GM12878 (cell line): ENCODE measurements at regions not wholly inside any gene's neighbourhood (a gene's known extent, or its start where the extent isn't known, plus 50 kb on each side); places are given as distances from the start of the nearest gene placed in this dataset.

Experiments used
- ATAC-seq: fragments of 200-7000 bp; cut with Tn5 transposase; 3 replicates; pipeline ENCODE4 v1.9.1; 2020; ENCODE audit warnings: mild to moderate bottlenecking, moderate library complexity
- BruUV-seq: library from RNA; stranded (reverse); fragments of 400-500 nt; replicated peaks from 2 replicates; lab custom pipeline; 2021; lab: Mats Ljungman, UMichigan
- CTCF ChIA-PET: fragments of 300-600 bp; sonication (Branson Sonifier 250); formaldehyde crosslinking; extraction: SDS; loops from one replicate; lab custom pipeline; 2021; ENCODE audit warnings: inconsistent platforms; lab: Yijun Ruan, JAX
- POLR2A ChIA-PET: fragments of 350-600 bp; formaldehyde crosslinking; extraction: SDS; loops from one replicate; lab custom pipeline; 2021; ENCODE audit warnings: inconsistent platforms; lab: Charles Lee
- RAD21 ChIA-PET: fragments of 300-600 bp; sonication (Branson Sonifier 250); formaldehyde crosslinking; loops from one replicate; lab custom pipeline; 2023; ENCODE audit warnings: antibody characterized with exemption; ENCODE audit not compliant: unreplicated experiment; lab: Charles Lee
- SMC1A ChIA-PET: fragments of 300-600 bp; sonication (Branson Sonifier 250); formaldehyde crosslinking; loops from one replicate; lab custom pipeline; 2023; ENCODE audit not compliant: unreplicated experiment, uncharacterized antibody; lab: Charles Lee
- DNase-seq: peaks from one replicate; pipeline ENCODE4 v3.0.0-alpha.2; 2011; ENCODE audit warnings: low read depth, low spot score
- FAIRE-seq: peaks from 3 replicates; lab custom pipeline; 2011; peaks lifted over from hg19 to GRCh38; lab: Jason Lieb, UNC
- H2AFZ ChIP-seq: 2 replicates; pipeline ENCODE4 v1.6.0; 2011; ENCODE audit warnings: low read depth, low read length, control low read depth; ENCODE audit not compliant: control insufficient read depth
- H3K27ac ChIP-seq: 2 replicates; pipeline ENCODE4 v1.5.1; 2011; ENCODE audit warnings: control low read depth; ENCODE audit not compliant: control insufficient read depth, insufficient read depth
- H3K27me3 ChIP-seq, 2 experiments: replicated peaks in 1 of 2; 2 replicates each; pipeline versions ENCODE4 v1.6.0 to v1.6.1; 2011; ENCODE audit warnings: low read length in 1 of 2; ENCODE audit not compliant: control insufficient read depth in 2 of 2, insufficient read depth in 2 of 2
- H3K36me3 ChIP-seq, 2 experiments: 2 replicates each; pipeline ENCODE4 v1.5.1; 2011; ENCODE audit warnings: low read length in 1 of 2; ENCODE audit not compliant: control insufficient read depth in 2 of 2, insufficient read depth in 2 of 2
- H3K4me1 ChIP-seq: 2 replicates; pipeline ENCODE4 v1.6.1; 2011; ENCODE audit warnings: mild to moderate bottlenecking, low read length, moderate library complexity, mixed read lengths; ENCODE audit not compliant: control insufficient read depth, insufficient read depth
- H3K4me2 ChIP-seq: 2 replicates; pipeline ENCODE4 v1.6.0; 2011; ENCODE audit warnings: control low read depth; ENCODE audit not compliant: control insufficient read depth, insufficient read depth
- H3K4me3 ChIP-seq: fragments of 200-600 bp; sonication (generic); 2 replicates; pipeline ENCODE4 v1.5.1; 2016
- H3K79me2 ChIP-seq: 2 replicates; pipeline ENCODE4 v1.6.0; 2011; ENCODE audit warnings: low read length; ENCODE audit not compliant: control insufficient read depth, insufficient read depth
- H3K9ac ChIP-seq: 2 replicates; pipeline ENCODE4 v1.8.0; 2011; ENCODE audit warnings: low read length, control low read depth, mixed read lengths; ENCODE audit not compliant: control insufficient read depth, insufficient read depth
- H3K9me3 ChIP-seq: replicated peaks from 3 replicates; pipeline ENCODE4 v1.5.1; 2011; ENCODE audit warnings: mild to moderate bottlenecking, low read length; ENCODE audit not compliant: control insufficient read depth, insufficient read depth
- H4K20me1 ChIP-seq: 2 replicates; pipeline ENCODE4 v1.6.0; 2011; ENCODE audit not compliant: control insufficient read depth, insufficient read depth
- HDAC6 ChIP-seq: fragments of 200-600 bp; sonication (generic); IDR thresholded peaks from one replicate; pipeline ENCODE4 v1.8.0; 2017; ENCODE audit warnings: antibody characterized with exemption; ENCODE audit not compliant: unreplicated experiment
- JUND ChIP-seq: IDR thresholded peaks from 2 replicates; pipeline ENCODE4 v1.6.1; 2012; ENCODE audit warnings: low read depth, mild to moderate bottlenecking, low read length, improper control_type of control experiment, moderate library complexity
- MXI1 ChIP-seq: fragments of 150-350 bp; IDR thresholded peaks from 2 replicates; pipeline ENCODE4 v1.6.1; 2011; ENCODE audit warnings: low read depth, mild to moderate bottlenecking, inconsistent platforms, low read length, improper control_type of control experiment
- MYC ChIP-seq: IDR thresholded peaks from 2 replicates; pipeline ENCODE4 v1.6.1; 2011; ENCODE audit warnings: mild to moderate bottlenecking, low read length, moderate library complexity, inconsistent platforms; ENCODE audit not compliant: insufficient read depth, insufficient replicate concordance, insufficient read length, severe bottlenecking
- NFYB ChIP-seq: IDR thresholded peaks from 2 replicates; pipeline ENCODE4 v1.6.1; 2011; ENCODE audit warnings: low read depth, mild to moderate bottlenecking, low read length, improper control_type of control experiment, moderate library complexity; ENCODE audit not compliant: insufficient read depth
- PAX8 ChIP-seq: fragments of 450-650 bp; IDR thresholded peaks from 2 replicates; pipeline ENCODE4 v1.6.1; 2017; ENCODE audit warnings: mild to moderate bottlenecking, moderate library complexity
- POLR2AphosphoS2 ChIP-seq: IDR thresholded peaks from 2 replicates; pipeline ENCODE4 v1.6.1; 2011; ENCODE audit warnings: low read depth, mild to moderate bottlenecking, low read length, improper control_type of control experiment, moderate library complexity
- RAD21 ChIP-seq: IDR thresholded peaks from 2 replicates; pipeline ENCODE4 v1.6.1; 2011; ENCODE audit warnings: mild to moderate bottlenecking, low read depth, low read length, moderate library complexity; ENCODE audit not compliant: insufficient read depth
- RELA ChIP-seq: fragments of 450-650 bp; IDR thresholded peaks from 2 replicates; pipeline ENCODE4 v1.8.0; 2014; ENCODE audit warnings: borderline replicate concordance; ENCODE audit not compliant: partially characterized antibody
- TCF7 ChIP-seq: IDR thresholded peaks from 2 replicates; pipeline ENCODE4 v1.6.1; 2014; ENCODE audit warnings: antibody characterized with exemption, borderline replicate concordance
- WGBS: methylation state at CpG from one replicate; pipeline ENCODE4 v1.1.6; 2016; ENCODE audit warnings: low lambda C conversion rate; ENCODE audit not compliant: insufficient replicate concordance, insufficient coverage; ENCODE audit errors: missing lambda C conversion rate; 5-methylcytosine and 5-hydroxymethylcytosine counted together
- in situ Hi-C: fragments of 300-500 bp; cut with MboI; formaldehyde crosslinking; loops from 9 replicates; pipeline ENCODE4 v1.14.3; 2018; ENCODE audit warnings: mixed read lengths
- intact Hi-C: fragments of 100-400 bp; cut with micrococcal nuclease; formaldehyde crosslinking; loops from one replicate; pipeline ENCODE4 v1.14.2; 2022; ENCODE audit not compliant: unreplicated experiment
- TF ChIP-seq, protein P1 (sequence below): IDR thresholded peaks from 2 replicates; pipeline ENCODE4 v1.6.1; 2012; ENCODE audit warnings: mild to moderate bottlenecking, low read depth, low read length
- TF ChIP-seq, protein P2 (sequence below): IDR thresholded peaks from 2 replicates; pipeline ENCODE4 v1.6.1; 2011; ENCODE audit warnings: low read depth, mild to moderate bottlenecking, low read length, moderate library complexity, borderline replicate concordance; ENCODE audit errors: extremely low read depth
- TF ChIP-seq, protein P3 (sequence below): fragments of 450-650 bp; conservative IDR thresholded peaks from 2 replicates; pipeline ENCODE4 v1.6.1; 2017; ENCODE audit warnings: mild to moderate bottlenecking, moderate library complexity
- TF ChIP-seq, protein P4 (sequence below): fragments of 450-650 bp; IDR thresholded peaks from 2 replicates; pipeline ENCODE4 v1.6.1; 2014; ENCODE audit warnings: mild to moderate bottlenecking

DNA sequence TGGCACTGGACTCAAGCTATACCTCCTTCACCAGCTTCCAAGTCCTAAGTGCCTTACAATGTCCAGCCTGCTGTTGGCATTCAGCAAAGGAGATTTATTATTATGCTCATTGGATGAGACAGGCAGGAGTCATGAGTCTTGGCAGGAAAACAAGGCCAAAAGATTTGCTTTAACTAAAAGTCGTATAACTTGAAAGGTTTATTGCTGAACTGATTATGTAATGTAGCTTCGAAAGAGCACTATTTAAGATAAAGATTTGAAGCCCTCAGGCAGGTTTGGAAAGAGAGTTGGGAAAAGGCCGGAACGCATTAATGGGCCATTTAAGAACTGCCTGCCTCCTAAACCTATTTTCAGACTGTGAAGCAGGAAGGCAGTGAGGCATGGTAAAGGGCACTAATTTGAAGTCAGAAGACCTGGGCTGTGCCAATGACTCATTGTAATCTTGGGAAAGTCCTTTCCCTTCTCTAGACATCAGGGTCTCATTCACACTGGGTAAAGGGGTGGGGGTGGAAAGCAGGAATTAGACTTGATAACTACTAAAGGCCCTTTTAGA is 280.5 kb upstream of the EDA2R start (continued):
- TF ChIP-seq, protein P1, sequence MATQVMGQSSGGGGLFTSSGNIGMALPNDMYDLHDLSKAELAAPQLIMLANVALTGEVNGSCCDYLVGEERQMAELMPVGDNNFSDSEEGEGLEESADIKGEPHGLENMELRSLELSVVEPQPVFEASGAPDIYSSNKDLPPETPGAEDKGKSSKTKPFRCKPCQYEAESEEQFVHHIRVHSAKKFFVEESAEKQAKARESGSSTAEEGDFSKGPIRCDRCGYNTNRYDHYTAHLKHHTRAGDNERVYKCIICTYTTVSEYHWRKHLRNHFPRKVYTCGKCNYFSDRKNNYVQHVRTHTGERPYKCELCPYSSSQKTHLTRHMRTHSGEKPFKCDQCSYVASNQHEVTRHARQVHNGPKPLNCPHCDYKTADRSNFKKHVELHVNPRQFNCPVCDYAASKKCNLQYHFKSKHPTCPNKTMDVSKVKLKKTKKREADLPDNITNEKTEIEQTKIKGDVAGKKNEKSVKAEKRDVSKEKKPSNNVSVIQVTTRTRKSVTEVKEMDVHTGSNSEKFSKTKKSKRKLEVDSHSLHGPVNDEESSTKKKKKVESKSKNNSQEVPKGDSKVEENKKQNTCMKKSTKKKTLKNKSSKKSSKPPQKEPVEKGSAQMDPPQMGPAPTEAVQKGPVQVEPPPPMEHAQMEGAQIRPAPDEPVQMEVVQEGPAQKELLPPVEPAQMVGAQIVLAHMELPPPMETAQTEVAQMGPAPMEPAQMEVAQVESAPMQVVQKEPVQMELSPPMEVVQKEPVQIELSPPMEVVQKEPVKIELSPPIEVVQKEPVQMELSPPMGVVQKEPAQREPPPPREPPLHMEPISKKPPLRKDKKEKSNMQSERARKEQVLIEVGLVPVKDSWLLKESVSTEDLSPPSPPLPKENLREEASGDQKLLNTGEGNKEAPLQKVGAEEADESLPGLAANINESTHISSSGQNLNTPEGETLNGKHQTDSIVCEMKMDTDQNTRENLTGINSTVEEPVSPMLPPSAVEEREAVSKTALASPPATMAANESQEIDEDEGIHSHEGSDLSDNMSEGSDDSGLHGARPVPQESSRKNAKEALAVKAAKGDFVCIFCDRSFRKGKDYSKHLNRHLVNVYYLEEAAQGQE = no peak
- TF ChIP-seq HDAC6 (no peak), JUND (no peak)

DNA sequence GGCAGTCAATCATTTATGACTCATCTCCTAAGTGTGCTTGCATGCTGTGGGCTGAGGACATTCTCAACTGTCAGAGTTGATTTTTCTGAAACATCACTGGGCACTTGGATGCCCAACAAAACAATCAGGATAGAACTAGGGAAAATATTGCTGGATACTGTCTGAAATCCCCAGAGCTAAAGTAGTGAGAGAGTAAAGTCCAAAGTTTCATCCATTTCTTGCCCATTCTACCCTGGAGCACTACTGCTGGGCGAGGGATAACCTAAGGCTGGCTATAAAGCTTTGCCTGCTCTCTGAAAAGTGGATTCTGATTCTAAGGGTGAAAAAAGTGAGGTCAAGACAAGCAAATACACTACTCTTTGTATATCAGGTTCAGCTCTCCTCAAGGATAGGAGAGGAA is 279.6 kb upstream of the EDA2R start:
- SMC1A ChIA-PET = no interaction called here
- H3K27ac ChIP-seq = no peak overlapping the region
- ATAC-seq (no peak), DNase-seq (no peak), FAIRE-seq (no peak)
- no peaks in the 10 kb centered on the region for H3K9me3 ChIP-seq
- intact Hi-C loops = no loop called here
- no peaks in the 10 kb centered on the region for H4K20me1 ChIP-seq
- H3K9ac ChIP-seq = no peak overlapping the region
- no peak overlapping the region for H3K4me3 ChIP-seq
- in situ Hi-C loops = loop anchor here (25.0 kb wide), 1 partner anchor 106 kb away; no protein-coding TSS in a partner anchor
- H3K4me1 ChIP-seq = no peaks in the 10 kb centered on the region
- no peaks in the 10 kb centered on the region for H3K79me2 ChIP-seq
- H3K36me3 ChIP-seq = no peaks in the 10 kb centered on the region
- BruUV-seq = no TSS peak
- RAD21 ChIA-PET = no interaction called here
- no peak overlapping the region for H2AFZ ChIP-seq
- CTCF ChIA-PET = interaction anchor here (0.8 kb wide), 1 partner anchor 717 kb away, joined by 3 read pairs; no protein-coding TSS in a partner anchor
- H3K4me2 ChIP-seq = no peak overlapping the region
- POLR2A ChIA-PET = no interaction called here
- no peaks in the 10 kb centered on the region for H3K27me3 ChIP-seq
- WGBS = 0% methylated on average over 1 of the region's 1 CpG
- TF ChIP-seq RAD21 (no peak), PAX8 (no peak), MXI1 (no peak), MYC (no peak), RELA (no peak), POLR2AphosphoS2 (no peak), TCF7 (no peak), NFYB (no peak)
- TF ChIP-seq, protein P2, sequence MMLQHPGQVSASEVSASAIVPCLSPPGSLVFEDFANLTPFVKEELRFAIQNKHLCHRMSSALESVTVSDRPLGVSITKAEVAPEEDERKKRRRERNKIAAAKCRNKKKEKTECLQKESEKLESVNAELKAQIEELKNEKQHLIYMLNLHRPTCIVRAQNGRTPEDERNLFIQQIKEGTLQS = no peak
- TF ChIP-seq, protein P3, sequence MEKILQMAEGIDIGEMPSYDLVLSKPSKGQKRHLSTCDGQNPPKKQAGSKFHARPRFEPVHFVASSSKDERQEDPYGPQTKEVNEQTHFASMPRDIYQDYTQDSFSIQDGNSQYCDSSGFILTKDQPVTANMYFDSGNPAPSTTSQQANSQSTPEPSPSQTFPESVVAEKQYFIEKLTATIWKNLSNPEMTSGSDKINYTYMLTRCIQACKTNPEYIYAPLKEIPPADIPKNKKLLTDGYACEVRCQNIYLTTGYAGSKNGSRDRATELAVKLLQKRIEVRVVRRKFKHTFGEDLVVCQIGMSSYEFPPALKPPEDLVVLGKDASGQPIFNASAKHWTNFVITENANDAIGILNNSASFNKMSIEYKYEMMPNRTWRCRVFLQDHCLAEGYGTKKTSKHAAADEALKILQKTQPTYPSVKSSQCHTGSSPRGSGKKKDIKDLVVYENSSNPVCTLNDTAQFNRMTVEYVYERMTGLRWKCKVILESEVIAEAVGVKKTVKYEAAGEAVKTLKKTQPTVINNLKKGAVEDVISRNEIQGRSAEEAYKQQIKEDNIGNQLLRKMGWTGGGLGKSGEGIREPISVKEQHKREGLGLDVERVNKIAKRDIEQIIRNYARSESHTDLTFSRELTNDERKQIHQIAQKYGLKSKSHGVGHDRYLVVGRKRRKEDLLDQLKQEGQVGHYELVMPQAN = no peak
- TF ChIP-seq, protein P4, sequence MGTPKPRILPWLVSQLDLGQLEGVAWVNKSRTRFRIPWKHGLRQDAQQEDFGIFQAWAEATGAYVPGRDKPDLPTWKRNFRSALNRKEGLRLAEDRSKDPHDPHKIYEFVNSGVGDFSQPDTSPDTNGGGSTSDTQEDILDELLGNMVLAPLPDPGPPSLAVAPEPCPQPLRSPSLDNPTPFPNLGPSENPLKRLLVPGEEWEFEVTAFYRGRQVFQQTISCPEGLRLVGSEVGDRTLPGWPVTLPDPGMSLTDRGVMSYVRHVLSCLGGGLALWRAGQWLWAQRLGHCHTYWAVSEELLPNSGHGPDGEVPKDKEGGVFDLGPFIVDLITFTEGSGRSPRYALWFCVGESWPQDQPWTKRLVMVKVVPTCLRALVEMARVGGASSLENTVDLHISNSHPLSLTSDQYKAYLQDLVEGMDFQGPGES = no peak
